Endothelial cell of umbilical vein (primary cell): ENCODE measurements at regions not wholly inside any gene's neighbourhood (a gene's known extent, or its start where the extent isn't known, plus 50 kb on each side); places are given as distances from the start of the nearest gene placed in this dataset.

Experiments
- CTCF ChIP-seq, 2 donors: IDR thresholded peaks; 1 replicate in 1 of 2; 2 replicates in 1 of 2; pipeline ENCODE4 v1.5.1; 2011; ENCODE audit warnings: low read length in 2 of 2, mild to moderate bottlenecking in 2 of 2, moderate library complexity in 2 of 2, control low read depth in 1 of 2, inconsistent platforms in 1 of 2, low read depth in 1 of 2; ENCODE audit not compliant: insufficient read depth in 1 of 2; ENCODE audit errors: extremely low read depth in 1 of 2
- EZH2 ChIP-seq: IDR thresholded peaks from 2 replicates; pipeline ENCODE4 v1.6.1; 2012; ENCODE audit warnings: borderline replicate concordance, low read depth, mild to moderate bottlenecking, moderate library complexity, low read length, inconsistent platforms; ENCODE audit not compliant: severe bottlenecking

- TF ChIP-seq EZH2, result no peak
- TF ChIP-seq CTCF (IDR thresholded peaks at IDR 0.05; ENCODE audit: extremely low read depth in 1 of 2, insufficient read depth in 1 of 2, low read depth in 1 of 2, low read length in 2 of 2), result no peak
Measured at GRCh38 chr17:34487626-34488025, 91.8 kb upstream of the TMEM132E start.
